Tibial nerve (tissue), 4 donors: ENCODE measurements at regions not wholly inside any gene's neighbourhood (a gene's known extent, or its start where the extent isn't known, plus 50 kb on each side); places are given as distances from the start of the nearest gene placed in this dataset.

Experiments
- CTCF ChIP-seq, 5 experiments: fragments of 200-600 bp in 3 of 5; fragments of 450-650 bp in 2 of 5; sonication (generic) in 3 of 5; IDR thresholded peaks; one replicate each; pipeline ENCODE4 v1.5.1; 2016 to 2019; ENCODE audit warnings: antibody characterized with exemption in 5 of 5, mild to moderate bottlenecking in 3 of 5, moderate library complexity in 2 of 5
- EP300 ChIP-seq, 2 donors: sonication (generic); formaldehyde crosslinking; IDR thresholded peaks; one replicate each; pipeline ENCODE4 v1.6.1; 2017; ENCODE audit warnings: antibody characterized with exemption in 2 of 2, mild to moderate bottlenecking in 1 of 2
- POLR2A ChIP-seq, 2 donors: fragments of 450-650 bp; IDR thresholded peaks; one replicate each; pipeline ENCODE4 v1.6.1; 2017; ENCODE audit warnings: antibody characterized with exemption in 2 of 2, mild to moderate bottlenecking in 2 of 2, moderate library complexity in 2 of 2

- TF ChIP-seq CTCF (IDR thresholded peaks at IDR 0.05) (no peak), POLR2A (IDR thresholded peaks at IDR 0.05) (no peak), EP300 (IDR thresholded peaks at IDR 0.05) (no peak)
Measured at GRCh38 chr11:95304777-95305176, 73.8 kb upstream of the SESN3 start.
